H9 (cell line): ENCODE measurements at regions not wholly inside any gene's neighbourhood (a gene's known extent, or its start where the extent isn't known, plus 50 kb on each side); places are given as distances from the start of the nearest gene placed in this dataset.

Experiments
- DNase-seq: peaks from one replicate; pipeline ENCODE4 v3.0.0-alpha.2; 2017
- H2AFZ ChIP-seq: one replicate; pipeline ENCODE4 v1.6.1; 2013; ENCODE audit warnings: mild to moderate bottlenecking, low read length, control low read depth, moderate library complexity
- H2AK5ac ChIP-seq: 2 replicates; pipeline ENCODE4 v1.6.1; 2013; ENCODE audit warnings: low read length, control low read depth, mixed read lengths; ENCODE audit not compliant: insufficient read length
- H2BK120ac ChIP-seq: one replicate; pipeline ENCODE4 v1.6.1; 2013; ENCODE audit warnings: low read depth, mild to moderate bottlenecking, low read length, control low read depth, inconsistent platforms; ENCODE audit not compliant: poor library complexity, severe bottlenecking
- H2BK12ac ChIP-seq: 2 replicates; pipeline ENCODE4 v1.6.1; 2013; ENCODE audit warnings: low read length, control low read depth, mixed read lengths, low read depth; ENCODE audit not compliant: insufficient read length
- H2BK15ac ChIP-seq: 2 replicates; pipeline ENCODE4 v1.6.1; 2013; ENCODE audit warnings: low read depth, low read length, control low read depth
- H2BK20ac ChIP-seq: one replicate; pipeline ENCODE4 v1.6.1; 2013; ENCODE audit warnings: low read depth, mild to moderate bottlenecking, low read length, control low read depth, inconsistent platforms; ENCODE audit not compliant: poor library complexity, severe bottlenecking
- H2BK5ac ChIP-seq: 2 replicates; pipeline ENCODE4 v1.6.1; 2013; ENCODE audit warnings: low read length, control low read depth, mixed read lengths; ENCODE audit not compliant: insufficient read length
- H3K14ac ChIP-seq: 2 replicates; pipeline ENCODE4 v1.6.1; 2013; ENCODE audit warnings: low read length, control low read depth; ENCODE audit not compliant: insufficient read depth
- H3K18ac ChIP-seq: 2 replicates; pipeline ENCODE4 v1.6.1; 2013; ENCODE audit warnings: low read depth, mild to moderate bottlenecking, mixed read lengths, low read length, control low read depth; ENCODE audit not compliant: insufficient read length
- H3K23ac ChIP-seq: 2 replicates; pipeline ENCODE4 v1.6.1; 2013; ENCODE audit warnings: low read length, control low read depth, mixed read lengths, low read depth; ENCODE audit not compliant: insufficient read length
- H3K23me2 ChIP-seq: 2 replicates; pipeline ENCODE4 v1.6.1; 2013; ENCODE audit warnings: low read depth, mild to moderate bottlenecking, mixed read lengths, low read length, control low read depth; ENCODE audit not compliant: insufficient read length, poor library complexity, severe bottlenecking
- H3K27ac ChIP-seq: 2 replicates; pipeline ENCODE4 v1.5.1; 2013; ENCODE audit warnings: low read length, control low read depth, mixed read lengths, low read depth; ENCODE audit not compliant: insufficient read length
- H3K27me3 ChIP-seq: 2 replicates; pipeline ENCODE4 v1.6.1; 2013; ENCODE audit warnings: low read length, control low read depth, inconsistent platforms; ENCODE audit not compliant: insufficient read depth
- H3K4ac ChIP-seq: 2 replicates; pipeline ENCODE4 v1.6.1; 2013; ENCODE audit warnings: low read depth, mild to moderate bottlenecking, control low read depth, inconsistent platforms, low read length, moderate library complexity
- H3K4me1 ChIP-seq: 2 replicates; pipeline ENCODE4 v1.6.1; 2013; ENCODE audit warnings: low read length, control low read depth, inconsistent platforms; ENCODE audit not compliant: insufficient read depth
- H3K4me2 ChIP-seq: 2 replicates; pipeline ENCODE4 v1.6.1; 2013; ENCODE audit warnings: low read length, control low read depth, mixed read lengths; ENCODE audit not compliant: insufficient read length, insufficient read depth
- H3K56ac ChIP-seq: 2 replicates; pipeline ENCODE4 v1.6.1; 2013; ENCODE audit warnings: low read depth, mild to moderate bottlenecking, mixed read lengths, low read length, control low read depth; ENCODE audit not compliant: insufficient read length
- H3K79me1 ChIP-seq: 2 replicates; pipeline ENCODE4 v1.6.1; 2013; ENCODE audit warnings: low read depth, mild to moderate bottlenecking, moderate library complexity, low read length, control low read depth, inconsistent platforms; ENCODE audit not compliant: insufficient read depth, poor library complexity, severe bottlenecking
- H3K79me2 ChIP-seq: 2 replicates; pipeline ENCODE4 v1.6.1; 2013; ENCODE audit warnings: low read length, control low read depth, inconsistent platforms; ENCODE audit not compliant: insufficient read depth
- H3K9ac ChIP-seq: 2 replicates; pipeline ENCODE4 v1.6.1; 2013; ENCODE audit warnings: low read length, control low read depth, mixed read lengths; ENCODE audit not compliant: insufficient read length; ENCODE audit errors: extremely low read depth
- H3K9me3 ChIP-seq: one replicate; pipeline ENCODE4 v1.6.1; 2013; ENCODE audit warnings: low read depth, low read length, inconsistent platforms; ENCODE audit not compliant: control insufficient read depth
- H3T11ph ChIP-seq: one replicate; pipeline ENCODE4 v1.6.1; 2013; ENCODE audit warnings: mild to moderate bottlenecking, low read length, control low read depth, inconsistent platforms
- H4K20me1 ChIP-seq: one replicate; pipeline ENCODE4 v1.6.1; 2013; ENCODE audit not compliant: control insufficient read depth, insufficient read length, insufficient read depth
- H4K5ac ChIP-seq: 2 replicates; pipeline ENCODE4 v1.6.1; 2013; ENCODE audit warnings: low read depth, mild to moderate bottlenecking, mixed read lengths, low read length, control low read depth; ENCODE audit not compliant: insufficient read length
- H4K8ac ChIP-seq: replicated peaks from 2 replicates; pipeline ENCODE4 v1.6.1; 2013; ENCODE audit warnings: low read length, control low read depth, mixed read lengths, low read depth; ENCODE audit not compliant: insufficient read length
- H4K91ac ChIP-seq: 2 replicates; pipeline ENCODE4 v1.6.1; 2013; ENCODE audit warnings: low read depth, mild to moderate bottlenecking, moderate library complexity, mixed read lengths, low read length, control low read depth; ENCODE audit not compliant: insufficient read length
- H3K27ac Mint-ChIP-seq, 3 experiments: 2 replicates in 2 of 3; 3 replicates in 1 of 3; pipeline ENCODE4 v1.8.0; 2020 to 2021; ENCODE audit warnings: mixed read lengths in 3 of 3, mild to moderate bottlenecking in 1 of 3, moderate library complexity in 1 of 3
- H3K27me3 Mint-ChIP-seq: 2 replicates; pipeline ENCODE4 v1.8.0; 2021; ENCODE audit warnings: low read depth, mild to moderate bottlenecking, moderate library complexity, mixed read lengths
- H3K36me3 Mint-ChIP-seq, 3 experiments: 2 replicates in 2 of 3; 3 replicates in 1 of 3; pipeline ENCODE4 v1.8.0; 2020 to 2021; ENCODE audit warnings: low read depth in 3 of 3, mixed read lengths in 3 of 3; ENCODE audit not compliant: insufficient read depth in 1 of 3
- H3K4me1 Mint-ChIP-seq, 2 experiments: 2 replicates each; pipeline ENCODE4 v1.8.0; 2020; ENCODE audit warnings: mixed read lengths in 2 of 2
- H3K4me3 Mint-ChIP-seq, 2 experiments: 2 replicates in 1 of 2; 3 replicates in 1 of 2; pipeline ENCODE4 v1.8.0; 2020 to 2021; ENCODE audit warnings: mild to moderate bottlenecking in 2 of 2, mixed read lengths in 2 of 2, moderate library complexity in 1 of 2
- H3K9me3 Mint-ChIP-seq, 2 experiments: 2 replicates in 1 of 2; 3 replicates in 1 of 2; pipeline ENCODE4 v1.8.0; 2020; ENCODE audit warnings: mild to moderate bottlenecking in 2 of 2, mixed read lengths in 2 of 2, moderate library complexity in 1 of 2
- WGBS: extraction: QIAGEN DNeasy Blood & Tissue Kit; methylation state at CpG from one replicate; pipeline ENCODE4 v1.1.7; 2013; ENCODE audit warnings: missing lambda C conversion rate, low lambda C conversion rate, mixed read lengths; ENCODE audit not compliant: insufficient read length; ENCODE audit errors: extremely low coverage; 5-methylcytosine and 5-hydroxymethylcytosine counted together
- TF ChIP-seq, protein P1 (sequence below): fragments of 200-600 bp; sonication (generic); conservative IDR thresholded peaks from 3 replicates; pipeline ENCODE4 v1.8.0; 2021; ENCODE audit warnings: antibody characterized with exemption, mild to moderate bottlenecking

DNA sequence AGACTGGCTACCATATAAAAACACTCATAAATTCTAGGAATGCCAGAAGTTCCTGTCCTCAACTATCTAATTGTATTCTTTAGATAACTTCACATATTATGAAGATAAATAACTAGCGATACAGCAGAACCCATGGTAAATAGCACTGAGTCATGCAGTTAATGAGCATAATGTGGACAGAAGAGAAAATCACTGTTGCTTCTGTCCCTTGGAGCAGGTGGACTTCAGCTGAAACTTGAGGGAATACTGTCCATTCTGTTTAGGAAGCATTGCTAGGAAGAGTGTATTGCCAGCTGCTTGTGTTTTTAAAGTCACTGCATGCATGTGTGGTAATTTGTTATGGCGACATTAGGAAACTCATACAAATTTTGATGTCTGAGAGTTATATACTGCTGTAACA lies 854.4 kb downstream of the LTN1 start:
- H3K56ac ChIP-seq = no peak overlapping the region
- H3K14ac ChIP-seq = no peak overlapping the region
- Mint-ChIP-seq H3K27ac (no peak overlapping the region), H3K9me3 (peaks cover 2 to 5% of the 10 kb centered on the region in 2 experiments; a peak in 3 of 5 replicates), H3K27me3 (no peaks in the 10 kb centered on the region), H3K4me1 (peaks cover 3 to 5% of the 10 kb centered on the region in 2 experiments; a peak in 2 of 4 replicates), H3K36me3 (peaks cover 0 to 2% (median 0%) of the 10 kb centered on the region in 3 experiments; a peak in 3 of 7 replicates), H3K4me3 (no peak overlapping the region)
- WGBS = no CpG with 5 or more reads among the region's 2 CpGs
- TF ChIP-seq, protein P1, sequence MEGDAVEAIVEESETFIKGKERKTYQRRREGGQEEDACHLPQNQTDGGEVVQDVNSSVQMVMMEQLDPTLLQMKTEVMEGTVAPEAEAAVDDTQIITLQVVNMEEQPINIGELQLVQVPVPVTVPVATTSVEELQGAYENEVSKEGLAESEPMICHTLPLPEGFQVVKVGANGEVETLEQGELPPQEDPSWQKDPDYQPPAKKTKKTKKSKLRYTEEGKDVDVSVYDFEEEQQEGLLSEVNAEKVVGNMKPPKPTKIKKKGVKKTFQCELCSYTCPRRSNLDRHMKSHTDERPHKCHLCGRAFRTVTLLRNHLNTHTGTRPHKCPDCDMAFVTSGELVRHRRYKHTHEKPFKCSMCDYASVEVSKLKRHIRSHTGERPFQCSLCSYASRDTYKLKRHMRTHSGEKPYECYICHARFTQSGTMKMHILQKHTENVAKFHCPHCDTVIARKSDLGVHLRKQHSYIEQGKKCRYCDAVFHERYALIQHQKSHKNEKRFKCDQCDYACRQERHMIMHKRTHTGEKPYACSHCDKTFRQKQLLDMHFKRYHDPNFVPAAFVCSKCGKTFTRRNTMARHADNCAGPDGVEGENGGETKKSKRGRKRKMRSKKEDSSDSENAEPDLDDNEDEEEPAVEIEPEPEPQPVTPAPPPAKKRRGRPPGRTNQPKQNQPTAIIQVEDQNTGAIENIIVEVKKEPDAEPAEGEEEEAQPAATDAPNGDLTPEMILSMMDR = no peak
- H2AK5ac ChIP-seq = no peak overlapping the region
- H3K27me3 ChIP-seq = no peaks in the 10 kb centered on the region
- no peak overlapping the region for H3K4ac ChIP-seq
- H3K4me1 ChIP-seq = no peaks in the 10 kb centered on the region
- H3T11ph ChIP-seq = no peak overlapping the region
- H4K5ac ChIP-seq = no peak overlapping the region
- no peak overlapping the region for H3K23ac ChIP-seq
- H2BK12ac ChIP-seq = no peak overlapping the region
- no peak overlapping the region for H3K18ac ChIP-seq
- H3K23me2 ChIP-seq = no peaks in the 10 kb centered on the region
- no peak for DNase-seq
- no peak overlapping the region for H4K8ac ChIP-seq
- no peak overlapping the region for H2BK20ac ChIP-seq
- no peak overlapping the region for H2BK120ac ChIP-seq
- no peaks in the 10 kb centered on the region for H4K20me1 ChIP-seq
- no peaks in the 10 kb centered on the region for H3K9me3 ChIP-seq
- no peak overlapping the region for H2BK5ac ChIP-seq
- no peak overlapping the region for H2BK15ac ChIP-seq
- H3K27ac ChIP-seq = no peak overlapping the region
- H3K79me1 ChIP-seq = no peaks in the 10 kb centered on the region
- no peak overlapping the region for H4K91ac ChIP-seq
- H2AFZ ChIP-seq = no peak overlapping the region
- H3K9ac ChIP-seq = no peak overlapping the region
- H3K4me2 ChIP-seq = no peak overlapping the region
- H3K79me2 ChIP-seq = no peaks in the 10 kb centered on the region
